Heart left ventricle (tissue), 16 donors: ENCODE measurements at regions not wholly inside any gene's neighbourhood (a gene's known extent, or its start where the extent isn't known, plus 50 kb on each side); places are given as distances from the start of the nearest gene placed in this dataset.

Experiments
- ATAC-seq, 4 donors: fragments of 200-7000 bp; cut with Tn5 transposase; one replicate each; pipeline ENCODE4 v1.9.1; 2020 to 2022; ENCODE audit warnings: moderate library complexity in 4 of 4, mild to moderate bottlenecking in 3 of 4, moderate number of reproducible peaks in 1 of 4
- DNase-seq, 5 donors: peaks; one replicate each; pipeline ENCODE4 v3.0.0-alpha.2; 2020
- H3K27ac ChIP-seq, 12 donors: fragments of 200-600 bp; sonication (generic) in 4 of 12; one replicate each; pipeline versions ENCODE4 v1.5.0 to v1.8.0; 2016 to 2022; ENCODE audit warnings: mild to moderate bottlenecking in 2 of 12
- H3K27me3 ChIP-seq, 9 donors: fragments of 200-600 bp; sonication (generic) in 2 of 9; one replicate each; pipeline versions ENCODE4 v1.5.1 to v1.8.0; 2016 to 2022; ENCODE audit warnings: mild to moderate bottlenecking in 3 of 9
- H3K36me3 ChIP-seq, 9 donors: fragments of 200-600 bp; sonication (generic) in 2 of 9; one replicate each; pipeline versions ENCODE4 v1.5.0 to v1.8.0; 2018 to 2022; ENCODE audit warnings: mild to moderate bottlenecking in 2 of 9
- H3K4me1 ChIP-seq, 12 donors: fragments of 200-600 bp; sonication (generic) in 4 of 12; one replicate each; pipeline versions ENCODE4 v1.5.0 to v1.8.0; 2016 to 2022; ENCODE audit warnings: mild to moderate bottlenecking in 3 of 12
- H3K4me3 ChIP-seq, 12 donors: fragments of 200-600 bp; sonication (generic) in 4 of 12; one replicate each; pipeline versions ENCODE4 v1.5.0 to v1.8.0; 2017 to 2022; ENCODE audit warnings: mild to moderate bottlenecking in 9 of 12, moderate library complexity in 4 of 12
- H3K9me3 ChIP-seq, 12 donors: fragments of 200-600 bp; sonication (generic) in 4 of 12; one replicate each; pipeline versions ENCODE4 v1.5.0 to v1.8.0; 2016 to 2022; ENCODE audit warnings: mild to moderate bottlenecking in 1 of 12
- POLR2A ChIP-seq, 2 donors: fragments of 450-650 bp; IDR thresholded peaks; one replicate each; pipeline ENCODE4 v1.6.1; 2017; ENCODE audit warnings: antibody characterized with exemption in 2 of 2, mild to moderate bottlenecking in 2 of 2, moderate library complexity in 2 of 2
- WGBS, 4 donors: extraction: QIAGEN DNeasy Blood & Tissue Kit in 2 of 4; methylation state at CpG; one replicate each; pipeline versions ENCODE4 v1.1.5 to v1.1.7; 2013 to 2018; 5-methylcytosine and 5-hydroxymethylcytosine counted together
- intact Hi-C, 10 donors: fragments of 100-400 bp; cut with DNase I; formaldehyde crosslinking; loops; one replicate each; pipeline versions ENCODE4 v1.11.1 to v1.14.2; 2022
- TF ChIP-seq, protein P1 (sequence below), 12 donors: fragments of 200-600 bp; sonication (generic) in 4 of 12; IDR thresholded peaks; one replicate each; pipeline versions ENCODE4 v1.5.0 to v1.8.0; 2018 to 2022; ENCODE audit warnings: antibody characterized with exemption in 12 of 12, mild to moderate bottlenecking in 5 of 12
- donor health status: ischemic (EF 13 %, LVEDD 7.1; RV severe dilation, severe dysfunction).
- donor health status: healthy with polysubstance abuse.
- donor health status: DM: no; HTN: yes; CAD: no.
- donor health status: DM: no; HTN: no; CAD: no.
- donor health status: ischemic (EF 25% LVEDD 6.9; RV normal size, moderate dysfunction).
- donor health status: ischemic (EF 25% LVEDD 5.7; RV mildly dilated, moderate dysfunction).
- donor health status: healthy.
- donor health status: DM: yes; HTN: yes; CAD: no.
- donor health status: ischemic (EF 35%, LVEDD 5.7; RV mildly dilated, moderate dysfunction).
- donor health status: nonischemic (EF 11% LVEDD 7.7; RV severe dilation, severe dysfunction).
- donor health status: DM: yes; HTN: yes; CAD: no.
- donor health status: PGD.
- donor health status: ischemic (EF 29% LVEDD 5.4; RV normal size, mild dysfunction).
- donor health status: nonischemic (EF 23%, LVEDD 6.1; RV moderate dilation, normal function).

DNA sequence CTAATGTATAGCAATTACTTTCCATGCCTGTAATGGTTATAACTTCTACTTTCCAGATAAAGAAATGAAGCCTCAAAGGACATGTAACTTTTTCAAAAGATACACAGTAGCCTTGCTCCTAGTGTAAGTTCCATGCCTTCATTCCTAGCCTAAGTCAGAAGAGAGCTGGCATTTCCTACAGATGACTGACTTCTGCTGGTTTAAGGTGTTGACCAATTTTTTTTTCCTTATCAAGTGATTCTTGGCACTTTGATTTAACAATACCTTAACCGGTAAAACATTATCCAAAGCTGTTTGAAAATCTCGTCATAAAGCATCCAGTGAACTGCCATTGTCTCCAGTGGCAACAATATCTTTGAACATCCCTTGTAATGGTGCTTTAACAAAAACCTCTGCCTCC lies 145.1 kb upstream of the VCX3A start:
- DNase-seq: no peak
- Histone ChIP-seq H3K4me1 (no peaks in the 10 kb centered on the region), H3K27me3 (no peaks in the 10 kb centered on the region), H3K4me3 (no peak overlapping the region), H3K9me3 (no peaks in the 10 kb centered on the region), H3K27ac (no peak overlapping the region), H3K36me3 (no peaks in the 10 kb centered on the region)
- intact Hi-C loops: no loop called here
- ATAC-seq: no peak
- TF ChIP-seq, protein P1, sequence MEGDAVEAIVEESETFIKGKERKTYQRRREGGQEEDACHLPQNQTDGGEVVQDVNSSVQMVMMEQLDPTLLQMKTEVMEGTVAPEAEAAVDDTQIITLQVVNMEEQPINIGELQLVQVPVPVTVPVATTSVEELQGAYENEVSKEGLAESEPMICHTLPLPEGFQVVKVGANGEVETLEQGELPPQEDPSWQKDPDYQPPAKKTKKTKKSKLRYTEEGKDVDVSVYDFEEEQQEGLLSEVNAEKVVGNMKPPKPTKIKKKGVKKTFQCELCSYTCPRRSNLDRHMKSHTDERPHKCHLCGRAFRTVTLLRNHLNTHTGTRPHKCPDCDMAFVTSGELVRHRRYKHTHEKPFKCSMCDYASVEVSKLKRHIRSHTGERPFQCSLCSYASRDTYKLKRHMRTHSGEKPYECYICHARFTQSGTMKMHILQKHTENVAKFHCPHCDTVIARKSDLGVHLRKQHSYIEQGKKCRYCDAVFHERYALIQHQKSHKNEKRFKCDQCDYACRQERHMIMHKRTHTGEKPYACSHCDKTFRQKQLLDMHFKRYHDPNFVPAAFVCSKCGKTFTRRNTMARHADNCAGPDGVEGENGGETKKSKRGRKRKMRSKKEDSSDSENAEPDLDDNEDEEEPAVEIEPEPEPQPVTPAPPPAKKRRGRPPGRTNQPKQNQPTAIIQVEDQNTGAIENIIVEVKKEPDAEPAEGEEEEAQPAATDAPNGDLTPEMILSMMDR (IDR thresholded peaks at IDR 0.05): no peak
- no peak for TF ChIP-seq POLR2A (IDR thresholded peaks at IDR 0.05)
- WGBS, 4 donors: 78 to 95% (median 90%) methylated on average over 2 of the region's 2 CpGs

- intact Hi-C loops: no loop called here
- DNase-seq: no peak
- no peaks in the 10 kb centered on the region for H3K36me3 ChIP-seq
- WGBS, 4 donors: 80 to 84% (median 82%) methylated on average over 5 of the region's 5 CpGs
- H3K4me3 ChIP-seq: no peak overlapping the region
- H3K4me1 ChIP-seq: no peaks in the 10 kb centered on the region
- H3K27ac ChIP-seq: no peak overlapping the region
- TF ChIP-seq, protein P1 (IDR thresholded peaks at IDR 0.05): no peak
- no peak for TF ChIP-seq POLR2A (IDR thresholded peaks at IDR 0.05)
- ATAC-seq: no peak
- no peaks in the 10 kb centered on the region for H3K27me3 ChIP-seq
- H3K9me3 ChIP-seq: no peaks in the 10 kb centered on the region
These were observed 144.6 kb upstream of the VCX3A start for GRCh38 chrX:6679550-6679949.

DNA sequence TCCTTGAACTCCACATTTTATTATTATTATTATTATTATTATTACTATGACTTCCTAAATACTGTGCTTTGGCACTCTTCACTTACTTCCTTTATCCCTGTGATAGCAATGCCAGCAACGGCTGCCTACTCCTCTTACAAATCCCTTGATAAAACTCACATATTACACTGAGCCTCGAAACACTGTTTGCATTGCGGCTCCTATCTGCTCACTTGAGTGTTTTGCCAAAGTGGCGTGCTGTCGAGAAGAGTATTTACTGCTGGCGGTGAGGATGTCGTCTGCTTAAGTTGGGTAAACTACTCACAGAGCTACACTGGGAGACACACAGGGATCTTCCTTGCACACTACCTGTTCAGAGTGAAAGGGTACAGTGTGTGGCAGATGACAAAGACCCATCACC lies 143.4 kb upstream of the VCX3A start:
- Histone ChIP-seq H3K4me1 (no peaks in the 10 kb centered on the region), H3K36me3 (no peaks in the 10 kb centered on the region), H3K27ac (no peak overlapping the region), H3K27me3 (no peaks in the 10 kb centered on the region), H3K9me3 (no peaks in the 10 kb centered on the region), H3K4me3 (no peak overlapping the region)
- intact Hi-C loops: no loop called here
- no peak for DNase-seq
- 16 to 25% (median 21%) methylated on average over 7 of the region's 7 CpGs for WGBS, 4 donors
- no peak for ATAC-seq
- no peak for TF ChIP-seq POLR2A (IDR thresholded peaks at IDR 0.05)
- TF ChIP-seq, protein P1 (IDR thresholded peaks at IDR 0.05): no peak

DNA sequence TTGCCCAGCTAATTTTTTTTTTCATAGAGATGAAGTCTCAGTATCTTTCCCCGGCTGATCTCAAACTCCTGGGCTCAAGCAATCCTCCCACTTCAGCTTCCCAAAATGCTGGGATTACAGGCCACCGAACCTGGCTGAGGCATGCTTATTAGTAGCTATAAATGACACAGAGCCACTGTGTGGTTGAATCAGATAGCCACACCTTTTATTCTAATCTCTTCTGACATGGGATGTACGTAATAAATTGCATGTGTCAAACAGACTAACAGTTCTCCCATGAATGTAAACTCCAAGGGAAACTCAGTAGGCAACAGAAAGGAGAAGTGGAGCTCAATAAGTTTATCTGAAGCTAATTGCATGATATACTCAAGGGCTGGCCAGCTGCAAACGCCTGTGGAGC lies 139.8 kb upstream of the VCX3A start:
- no peaks in the 10 kb centered on the region for H3K4me1 ChIP-seq
- no peak overlapping the region for H3K27ac ChIP-seq
- no peak for DNase-seq
- no peaks in the 10 kb centered on the region for H3K36me3 ChIP-seq
- 77 to 86% (median 81%) methylated on average over 4 of the region's 4 CpGs for WGBS, 4 donors
- H3K27me3 ChIP-seq: no peaks in the 10 kb centered on the region
- H3K9me3 ChIP-seq: no peaks in the 10 kb centered on the region
- intact Hi-C loops: no loop called here
- ATAC-seq: no peak
- no peak overlapping the region for H3K4me3 ChIP-seq
- TF ChIP-seq, protein P1 (IDR thresholded peaks at IDR 0.05): no peak
- no peak for TF ChIP-seq POLR2A (IDR thresholded peaks at IDR 0.05)
